Stimulated activated CD4-positive, alpha-beta T cell treated with anti-CD3 and anti-CD28 coated beads, Interleukin-1b, Interleukin-23, amount 100 ng/mL, for 24 hours (primary cell): ENCODE measurements at regions not wholly inside any gene's neighbourhood (a gene's known extent, or its start where the extent isn't known, plus 50 kb on each side); places are given as distances from the start of the nearest gene placed in this dataset.

Source experiments
- DNase-seq, 4 experiments: peaks; one replicate each; pipeline ENCODE4 v3.0.0-alpha.2; 2020; ENCODE audit warnings: low read depth in 4 of 4, low spot score in 1 of 4

DNA sequence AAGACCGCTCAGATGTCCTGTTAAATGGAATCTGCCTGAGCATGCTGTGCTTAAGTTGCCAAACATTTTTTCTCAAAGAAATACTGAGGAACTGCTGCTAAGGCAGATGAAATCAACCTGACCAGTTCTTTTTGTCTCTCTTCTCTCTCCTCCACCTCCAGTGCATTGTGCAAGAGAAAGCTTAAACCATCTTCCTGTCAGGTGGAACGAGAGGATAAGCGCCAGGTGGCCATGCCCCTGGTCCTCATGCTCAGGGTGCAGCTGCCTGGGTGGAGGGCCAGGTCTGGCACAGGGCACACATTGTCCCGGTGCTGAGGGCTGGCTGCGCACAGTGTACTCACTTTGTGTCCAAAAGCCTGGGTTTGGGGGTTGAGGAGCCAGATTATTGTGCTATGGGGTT is 176.2 kb upstream of the TP63 start:
- no peak for DNase-seq

DNA sequence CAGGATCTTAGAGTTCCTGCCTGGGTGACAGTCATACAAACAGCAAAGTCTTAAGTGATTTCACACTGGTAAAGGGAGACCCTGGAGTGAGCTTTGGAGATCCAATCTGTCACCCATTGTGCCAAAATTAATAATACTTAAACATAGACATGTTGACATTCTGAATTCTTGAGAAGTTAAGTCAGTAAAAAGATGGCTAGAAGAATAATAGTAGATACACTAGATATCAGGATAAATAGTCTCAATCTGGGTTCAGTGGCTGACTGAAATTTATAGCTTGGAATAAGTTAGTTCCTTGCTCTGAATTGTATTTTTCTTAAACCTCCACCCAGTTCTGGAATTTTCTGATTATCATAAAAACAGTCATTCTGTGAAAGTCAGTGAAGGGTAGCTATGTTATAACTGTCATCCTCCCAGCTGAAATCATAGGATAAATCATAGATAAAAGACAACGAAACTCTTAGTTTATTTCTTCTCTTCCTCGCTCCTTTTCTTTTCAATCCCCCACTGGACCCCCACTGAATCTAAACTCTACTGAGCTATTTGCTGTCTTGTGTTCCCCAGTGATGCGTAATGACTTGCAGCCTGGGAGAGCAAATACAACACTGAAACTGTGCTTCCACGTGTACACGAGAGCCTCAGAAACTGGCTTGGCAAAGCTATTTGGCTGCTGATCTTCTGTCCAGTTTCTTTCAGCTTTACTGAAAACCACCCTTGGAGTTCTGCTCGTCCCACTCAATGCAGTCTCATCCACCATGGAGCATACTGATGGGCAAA is 175.4 kb upstream of the TP63 start:
- no peak for DNase-seq

DNA sequence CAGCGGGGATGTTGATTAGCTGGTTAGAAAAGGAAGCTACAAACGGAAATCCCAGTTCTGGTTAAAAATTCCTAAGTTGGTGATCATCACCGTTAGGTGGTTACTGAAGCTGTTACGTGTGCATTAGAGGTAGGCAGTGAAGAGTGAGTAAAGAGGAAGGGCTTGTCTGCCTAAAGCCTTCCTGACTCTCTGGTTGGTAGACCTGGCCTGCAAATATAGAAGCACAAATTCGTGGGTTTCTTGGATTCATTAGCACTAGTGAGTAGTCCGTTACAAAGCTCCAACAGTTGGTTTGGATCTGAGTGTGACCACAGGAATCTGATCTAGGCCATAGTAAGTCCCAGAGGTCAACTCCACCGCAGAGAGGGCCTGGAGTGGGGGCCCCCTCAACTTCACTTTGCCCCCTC is 174.0 kb upstream of the TP63 start:
- no peak for DNase-seq

DNA sequence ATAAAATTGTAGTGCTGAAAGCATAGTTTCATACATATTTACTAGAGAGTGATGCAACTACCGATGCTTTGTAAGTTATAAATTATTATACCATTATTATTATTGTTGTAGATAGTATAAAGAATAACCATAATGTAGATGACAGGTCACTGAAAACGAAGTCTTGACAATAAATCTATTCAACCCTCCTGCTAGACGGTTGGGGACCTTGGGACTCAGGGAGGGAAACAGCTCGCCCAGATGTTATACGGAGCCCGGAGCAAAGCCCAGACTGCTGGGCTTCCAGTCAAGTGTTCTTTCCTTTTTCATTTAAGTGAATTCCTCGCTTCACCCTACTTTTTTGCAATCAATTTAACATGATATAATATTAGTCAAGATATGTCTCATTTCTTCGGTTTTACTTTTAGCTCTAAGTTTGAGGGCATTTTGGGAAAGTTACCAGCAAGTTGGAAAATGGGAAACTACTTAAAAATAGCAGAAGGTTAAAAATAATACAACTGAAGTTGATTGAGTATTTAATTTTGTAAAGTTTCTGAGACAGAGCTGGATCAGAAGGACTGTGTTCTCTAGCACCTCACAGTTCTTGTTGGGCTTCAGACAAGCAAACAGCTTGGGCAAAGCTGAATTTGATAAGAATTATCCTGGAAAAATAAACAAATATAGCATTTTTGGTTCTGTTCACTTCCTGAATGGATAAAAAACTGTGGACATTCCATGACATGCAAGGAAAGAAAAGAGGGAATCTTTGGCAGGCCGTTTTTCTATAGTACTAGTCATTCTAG is 173.4 kb upstream of the TP63 start:
- no peak for DNase-seq

DNA sequence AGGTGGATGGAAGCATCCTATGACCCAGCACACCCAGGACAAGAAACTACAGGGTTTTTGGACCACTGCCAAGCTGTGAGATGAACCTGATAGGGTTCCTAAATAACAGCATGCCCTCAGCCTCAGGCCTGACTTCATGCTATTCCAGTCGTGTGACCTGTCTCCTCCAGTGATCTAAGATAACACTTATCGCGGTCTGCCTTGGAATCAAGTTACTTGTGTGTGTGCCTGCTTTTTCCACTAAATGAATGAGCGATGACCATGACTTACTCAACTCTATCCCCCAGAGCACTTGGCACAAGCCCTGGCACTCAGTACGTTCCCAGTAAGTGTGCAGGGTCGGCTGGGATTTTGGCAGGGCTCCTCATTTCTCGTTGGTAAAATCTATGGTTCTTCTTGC is 172.7 kb upstream of the TP63 start:
- no peak for DNase-seq

DNA sequence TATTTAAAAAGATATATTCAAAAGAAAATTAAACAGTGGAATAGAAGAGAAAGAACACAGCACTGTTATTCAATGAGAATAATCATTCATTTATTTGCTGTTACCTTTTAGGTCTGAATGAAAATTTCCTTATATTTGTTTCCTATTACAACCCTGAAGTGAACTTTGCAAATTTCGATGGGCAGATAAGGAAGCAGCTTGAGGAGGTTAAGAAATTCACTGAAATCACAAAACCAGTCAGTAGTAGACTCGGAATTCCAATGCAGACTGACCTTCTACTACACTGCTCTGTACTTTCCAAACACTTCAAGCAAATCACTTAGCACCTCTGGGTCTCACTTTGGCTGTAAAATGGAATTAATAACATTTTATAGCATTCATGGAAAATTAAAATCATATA is 172.0 kb upstream of the TP63 start:
- no peak for DNase-seq

DNA sequence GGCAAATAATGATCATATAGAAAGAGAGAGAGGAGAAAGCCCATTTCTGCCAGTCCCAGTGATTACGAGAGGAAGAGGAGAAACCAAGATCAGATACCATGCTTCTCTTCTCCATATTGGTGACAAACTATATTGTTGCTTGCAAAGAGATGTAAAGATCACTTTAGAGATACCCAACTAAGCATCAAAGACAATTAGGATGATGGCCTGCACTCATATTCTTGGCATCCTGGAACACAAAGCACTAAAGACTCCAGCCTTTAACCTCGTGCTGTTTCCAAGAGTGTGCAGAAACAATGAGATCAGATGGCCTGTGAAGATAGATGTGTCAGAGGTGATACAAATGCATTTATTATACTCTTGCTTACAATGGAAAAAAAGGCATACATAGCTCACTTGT is 170.7 kb upstream of the TP63 start:
- DNase-seq = no peak

DNA sequence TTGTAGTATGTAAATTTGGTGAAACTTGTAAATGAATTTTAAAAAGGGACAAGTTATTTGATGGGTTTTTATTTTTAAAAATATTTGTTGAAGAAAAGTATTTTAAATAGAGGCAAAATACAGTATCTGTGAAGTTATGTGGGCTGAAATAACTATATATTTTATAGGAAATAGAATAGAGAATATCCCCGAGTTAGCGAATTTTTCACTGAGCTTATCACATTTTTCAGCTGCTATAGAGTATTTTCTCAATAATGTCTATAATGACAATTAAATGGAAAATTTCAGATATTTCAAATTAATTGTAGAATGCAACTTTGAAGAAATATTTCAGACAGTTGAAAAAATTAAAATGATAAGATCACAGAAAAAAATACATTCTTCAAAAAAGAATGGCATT is 166.4 kb upstream of the TP63 start:
- no peak for DNase-seq

DNA sequence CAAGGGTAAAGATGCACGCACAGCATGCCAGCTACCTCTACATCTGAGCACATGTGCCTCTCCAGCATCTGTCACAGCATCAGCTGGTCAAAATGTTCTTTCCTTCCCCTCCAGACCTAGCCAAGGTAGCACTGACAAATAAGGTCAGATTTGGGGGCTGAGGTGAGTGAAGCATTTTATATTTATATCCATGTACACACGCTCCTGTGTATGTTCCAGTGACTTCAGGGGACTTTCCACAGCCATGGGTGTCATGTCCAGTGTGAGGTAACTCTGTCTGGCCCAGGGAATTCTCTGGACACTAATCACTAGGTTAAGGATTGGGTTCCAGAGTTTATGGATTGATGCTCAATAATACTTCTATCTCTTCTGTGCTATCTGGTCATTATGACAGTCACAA is 165.2 kb upstream of the TP63 start:
- DNase-seq = no peak

DNA sequence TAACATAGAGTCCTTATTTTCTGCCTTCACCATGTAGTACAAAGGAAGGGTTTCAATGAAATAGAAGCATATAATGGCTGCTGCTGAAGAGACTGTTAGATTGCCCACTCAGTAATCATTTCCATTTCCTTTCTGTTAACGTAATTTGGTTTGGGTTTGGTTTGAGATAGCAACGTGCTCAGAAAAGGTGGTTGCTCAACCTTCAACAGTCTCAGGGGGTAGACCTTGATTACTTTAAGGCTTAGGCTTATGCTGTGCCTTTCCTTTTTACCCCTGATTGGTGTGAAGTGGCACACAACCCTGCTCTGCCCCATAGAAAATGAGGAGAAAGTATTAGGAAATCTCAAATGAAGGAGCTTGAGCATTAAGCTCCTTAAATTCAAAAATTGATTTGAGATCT is 163.7 kb upstream of the TP63 start:
- no peak for DNase-seq

DNA sequence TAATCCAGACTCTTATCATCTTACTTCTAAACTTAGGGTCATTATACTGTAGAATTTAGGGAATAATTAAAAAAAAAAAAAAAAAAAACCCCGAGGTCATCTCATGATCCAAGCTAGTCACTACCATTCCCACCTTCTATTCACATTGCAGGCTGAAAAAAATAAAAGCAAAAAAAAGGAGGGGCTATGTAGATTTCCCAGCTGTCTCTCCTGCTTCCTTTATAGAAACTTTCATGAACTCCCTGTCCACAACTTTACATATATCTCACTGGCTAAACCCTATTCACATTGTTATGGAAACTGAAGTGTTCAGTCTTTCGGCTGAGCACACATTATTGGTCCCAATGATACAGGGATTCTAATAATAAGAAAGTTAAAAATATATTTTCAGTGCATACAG is 156.2 kb upstream of the TP63 start:
- DNase-seq = no peak

DNA sequence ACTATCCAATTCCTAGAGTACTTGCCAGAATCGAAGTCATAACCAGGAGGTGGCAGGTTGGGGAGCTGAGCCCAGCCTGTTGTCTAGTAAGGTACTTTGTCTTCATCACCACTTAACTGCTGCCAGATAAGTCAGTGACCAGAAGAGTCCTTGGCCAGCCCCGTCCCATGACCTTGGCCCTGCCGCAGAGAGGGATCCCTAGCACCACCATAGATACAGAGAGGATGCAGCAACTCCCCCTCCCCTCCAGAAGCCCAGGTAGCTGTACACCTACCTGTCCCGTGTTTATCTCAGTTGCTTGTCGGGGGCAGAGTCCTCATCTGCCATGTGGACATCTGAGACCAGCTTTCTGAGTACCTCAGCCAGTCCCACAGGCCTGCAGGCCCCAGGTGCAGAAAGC is 153.6 kb upstream of the TP63 start:
- no peak for DNase-seq

DNA sequence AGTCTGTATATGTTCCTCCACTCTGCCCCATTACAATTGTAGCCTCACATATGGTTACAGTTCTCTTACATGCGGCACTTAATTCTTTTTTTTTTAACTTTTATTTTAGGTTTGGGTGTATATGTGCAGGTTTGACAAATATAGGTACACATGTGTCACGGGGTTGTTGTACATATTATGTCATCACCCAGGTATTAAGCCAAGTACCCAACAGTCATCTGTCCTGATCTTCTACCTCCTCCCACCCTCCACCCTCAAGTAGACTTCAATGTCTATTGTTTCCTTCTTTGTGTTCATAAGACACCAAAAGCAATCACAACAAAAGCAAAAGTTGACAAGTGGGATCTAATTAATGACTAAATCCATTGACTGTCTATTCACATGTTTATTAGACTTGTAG is 144.6 kb upstream of the TP63 start:
- DNase-seq = no peak

DNA sequence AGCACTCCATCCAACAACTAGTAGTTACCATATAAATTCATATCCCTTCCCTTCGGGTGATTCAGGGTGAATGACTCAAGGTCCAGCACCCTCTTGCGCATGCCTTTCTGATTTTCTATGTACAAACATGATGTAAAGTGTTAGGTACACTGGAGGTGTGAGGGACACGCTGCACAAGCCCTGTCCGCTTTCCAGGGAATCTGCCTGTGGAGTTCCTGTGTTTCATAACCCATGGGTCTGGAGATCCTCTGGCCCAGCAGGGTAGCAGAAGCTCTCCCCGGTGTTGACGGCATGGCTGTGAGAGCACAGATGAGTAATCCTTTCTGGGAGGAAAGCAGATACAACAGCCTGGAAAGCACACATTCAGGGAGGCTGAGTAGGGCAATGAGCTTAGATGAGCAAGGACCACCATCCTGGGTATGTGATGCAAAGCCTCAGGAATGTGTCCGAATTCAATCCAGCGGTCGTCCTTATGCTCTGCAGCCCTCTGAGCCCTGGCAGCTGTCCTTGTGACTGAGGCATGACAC is 142.9 kb upstream of the TP63 start:
- no peak for DNase-seq

DNA sequence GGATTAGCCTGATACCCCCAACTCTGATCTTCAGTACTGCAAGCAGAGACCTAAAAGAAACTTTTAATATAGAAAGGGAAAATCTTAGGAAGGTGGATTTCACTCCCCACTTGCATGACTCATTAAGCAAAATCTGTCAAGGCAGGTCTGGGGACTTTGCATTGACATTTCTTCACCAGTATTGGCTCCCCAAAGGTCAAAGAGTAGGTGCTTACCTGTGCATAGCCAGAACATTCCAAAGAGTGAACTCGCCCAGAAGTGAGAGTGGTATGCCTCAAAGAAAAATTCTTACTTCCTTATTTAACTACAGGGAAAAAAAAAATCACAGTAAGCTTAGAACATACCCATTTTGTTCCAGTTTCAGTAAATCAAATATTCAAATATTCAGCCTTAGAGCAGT is 140.9 kb upstream of the TP63 start:
- DNase-seq = no peak

DNA sequence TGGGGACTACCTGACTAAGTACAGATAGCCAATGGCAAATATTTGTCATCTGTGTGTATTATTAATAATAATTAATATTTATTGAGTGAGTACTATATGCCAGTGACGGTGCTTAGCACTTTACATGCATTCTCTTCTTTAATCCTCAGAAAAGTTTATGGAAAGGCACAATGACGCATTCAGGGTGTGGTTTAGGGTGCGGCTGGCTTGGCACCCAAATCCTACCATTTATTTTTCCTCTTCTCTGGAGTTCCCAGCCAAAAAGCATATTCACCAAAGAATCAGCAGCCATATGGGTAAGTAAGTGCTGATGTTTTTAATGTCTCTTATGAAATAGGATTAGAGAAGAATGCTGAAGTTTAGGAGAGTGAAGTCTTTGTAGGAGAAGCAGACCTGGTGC is 140.4 kb upstream of the TP63 start:
- no peak for DNase-seq

DNA sequence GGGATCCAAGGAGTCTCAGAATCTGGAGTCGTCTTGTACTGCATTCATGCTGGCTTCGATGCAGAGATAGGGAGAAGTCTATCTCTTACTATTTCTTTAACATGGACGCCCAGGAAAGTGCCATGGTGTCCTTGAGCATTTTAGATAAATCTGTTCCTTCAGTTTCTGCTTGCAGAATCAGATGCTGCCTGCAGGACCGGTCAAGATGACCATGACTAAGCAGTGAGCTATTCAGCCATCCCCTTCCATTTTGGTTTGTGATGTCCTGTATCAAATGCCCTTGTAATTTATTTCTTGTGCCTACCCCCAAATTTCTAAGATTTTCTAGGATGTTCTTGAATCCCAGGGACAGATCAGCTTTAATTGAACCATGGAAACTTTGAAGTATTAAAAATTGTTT is 139.4 kb upstream of the TP63 start:
- DNase-seq = no peak

DNA sequence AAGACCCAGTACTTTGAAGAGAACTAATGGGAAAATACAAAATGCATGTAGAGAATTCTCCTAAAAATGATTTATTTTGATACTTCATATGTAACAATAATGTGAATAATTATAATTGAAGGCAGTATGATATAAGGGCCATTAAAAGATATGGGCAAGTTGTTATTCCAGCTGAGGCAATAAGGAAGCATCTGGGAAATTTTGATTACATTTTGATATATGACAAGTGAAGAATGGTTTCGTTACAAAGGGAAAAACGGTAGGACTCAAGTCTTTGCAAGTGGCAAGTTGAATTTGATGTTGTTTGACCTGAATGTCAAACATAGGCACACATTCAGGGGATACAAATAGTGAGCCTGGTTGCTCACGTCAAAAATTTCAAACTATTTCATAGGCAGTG is 137.9 kb upstream of the TP63 start:
- no peak for DNase-seq

DNA sequence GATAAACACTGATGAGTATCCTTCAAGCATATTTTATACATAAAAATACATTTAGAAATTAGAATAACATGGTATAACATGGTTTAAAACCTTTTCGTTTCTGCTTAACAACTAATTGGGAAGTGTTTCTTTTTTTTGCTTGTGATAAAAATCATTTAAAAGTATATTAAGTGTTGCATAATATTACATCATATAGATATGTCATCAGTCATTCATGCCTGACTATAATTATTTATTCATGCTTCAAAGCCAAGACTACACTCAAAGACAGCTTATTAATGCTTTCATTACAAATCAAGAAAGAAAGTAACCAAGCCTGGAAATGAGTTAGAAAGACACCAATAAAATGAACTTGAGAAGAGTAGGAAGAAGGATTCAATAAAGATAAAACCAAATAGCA is 136.6 kb upstream of the TP63 start:
- no peak for DNase-seq

DNA sequence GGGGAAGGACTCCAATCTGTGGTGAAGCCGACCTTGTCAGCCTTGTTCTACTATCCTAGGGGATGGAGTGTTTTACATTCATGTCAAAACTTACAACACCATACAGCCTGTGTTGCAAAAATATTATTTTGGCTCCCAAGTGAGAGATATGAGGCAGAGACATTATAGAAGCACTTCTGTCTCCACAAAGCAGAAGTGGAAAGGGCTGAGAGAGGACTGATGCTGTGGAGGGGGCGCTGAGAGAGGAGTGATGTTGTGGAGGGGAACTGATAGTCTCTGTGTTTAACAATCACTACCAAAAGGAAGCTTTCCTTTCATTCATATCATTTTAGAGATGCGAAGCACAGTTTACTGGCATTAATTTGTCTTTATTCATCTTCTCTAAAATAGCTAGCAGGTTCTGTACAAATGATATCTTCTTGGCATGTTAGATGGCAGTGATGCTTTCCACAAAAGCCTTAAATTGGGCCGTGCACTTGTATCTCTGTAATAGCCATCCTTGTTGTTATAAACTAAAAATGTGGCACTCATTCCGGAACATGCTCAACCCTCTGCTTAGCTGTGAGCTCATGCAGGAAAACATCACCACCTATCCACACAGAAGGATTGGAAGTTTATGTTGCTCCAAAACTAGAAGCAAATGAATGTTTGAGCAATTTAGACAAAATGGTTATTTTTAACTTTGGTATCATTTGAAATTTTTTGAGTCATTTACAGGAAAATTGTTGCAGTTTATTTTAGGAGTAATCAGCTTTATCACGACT is 134.6 kb upstream of the TP63 start:
- DNase-seq = no peak

DNA sequence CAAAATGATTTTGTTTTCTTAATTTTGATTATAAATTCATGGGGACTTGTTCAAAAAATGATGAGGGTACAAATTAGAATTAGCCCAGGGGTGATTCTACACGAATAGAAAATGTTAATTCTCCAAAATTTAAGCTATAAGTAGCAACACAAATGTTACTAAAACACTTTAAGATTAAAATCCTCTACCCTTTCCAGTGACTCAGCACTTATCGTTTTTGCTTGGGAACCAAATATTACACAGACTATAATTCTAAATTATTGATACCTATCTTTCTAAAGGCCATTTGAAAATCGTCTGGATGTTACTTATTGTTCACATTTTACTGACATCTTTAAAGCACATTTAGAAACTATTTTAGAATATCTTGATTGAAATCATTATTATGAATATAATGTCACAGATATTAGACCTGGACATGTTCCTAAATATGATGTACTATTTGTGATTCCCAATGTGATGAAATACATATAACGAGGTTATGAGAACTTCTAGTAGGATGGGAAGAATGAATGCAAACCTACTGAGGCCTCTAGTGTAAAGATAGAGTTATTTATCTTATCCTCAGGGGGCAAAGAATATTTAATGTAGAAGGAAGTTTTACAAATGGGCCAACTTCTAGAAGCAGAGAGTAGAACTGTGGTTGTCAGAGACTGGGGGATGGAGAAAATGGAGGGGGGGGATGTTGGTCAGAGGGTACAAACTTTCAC is 132.0 kb upstream of the TP63 start:
- DNase-seq = no peak
